ENCODE measurements at regions not wholly inside any gene's neighbourhood (a gene's known extent, or its start where the extent isn't known, plus 50 kb on each side); places are given as distances from the start of the nearest gene placed in this dataset.
"Not testable (repeated sequence)": the region's sequence is repeated elsewhere in the genome, so short reads cannot be mapped to it uniquely, and the experiment has no call there.

DNA sequence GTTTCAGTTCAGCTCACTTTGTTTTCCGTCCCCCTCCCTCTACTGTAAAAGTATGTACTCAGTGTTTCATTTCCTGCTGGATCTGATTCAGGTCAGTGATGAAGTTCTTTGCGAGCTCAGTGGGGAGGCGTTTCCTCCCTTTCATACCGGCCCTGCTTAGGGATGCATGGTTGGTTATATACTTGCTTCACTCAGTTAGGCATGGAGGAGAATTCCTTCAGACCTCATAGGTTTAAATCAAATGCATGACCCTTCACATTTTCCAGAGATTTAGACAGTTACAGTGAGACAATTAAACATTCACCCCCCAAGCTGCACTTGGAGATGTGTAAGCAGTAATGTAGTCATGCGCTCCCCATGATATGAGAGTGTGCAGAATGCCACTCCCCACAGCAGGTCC is 955.9 kb downstream of the SPATA31A6 start:
- H3K36me3 ChIP-seq (ENCODE audit: control insufficient read depth in 2 of 2, extremely low read depth in 1 of 2, insufficient read depth in 2 of 2, low read length in 2 of 2); H3K4me1 ChIP-seq (ENCODE audit: control insufficient read depth, extremely low read depth, insufficient read depth, low read length); H3K4me2 ChIP-seq (ENCODE audit: control insufficient read depth, extremely low read depth, insufficient read depth, low read depth, low read length); H3K9ac ChIP-seq (ENCODE audit: control insufficient read depth, extremely low read depth, insufficient read depth, low read length); DNase-seq (ENCODE audit: low read depth, low spot score); FAIRE-seq; H3K27ac ChIP-seq (ENCODE audit: control insufficient read depth, insufficient read depth, low read length); H3K27me3 ChIP-seq (ENCODE audit: control insufficient read depth, extremely low read depth, insufficient read depth, low read length); H3K9me3 ChIP-seq (ENCODE audit: control insufficient read depth, low read depth, low read length); H3K79me2 ChIP-seq (ENCODE audit: control insufficient read depth, insufficient read depth, low read length); H3K4me3 ChIP-seq (ENCODE audit: control insufficient read depth in 2 of 3, extremely low read depth in 1 of 3, insufficient read depth in 2 of 3, low read depth in 1 of 3, low read length in 3 of 3); H4K20me1 ChIP-seq (ENCODE audit: control insufficient read depth, extremely low read depth, insufficient read depth, low read length); H2AFZ ChIP-seq (ENCODE audit: control insufficient read depth, low read length); dilution Hi-C loops (cut with MboI; ENCODE audit: extremely low pct_ligation_motif_present, low sequenced_read_pairs); H3K9me1 ChIP-seq (ENCODE audit: control insufficient read depth, extremely low read depth, insufficient read depth, low read length): not testable (repeated sequence)

GRCh38 chr9:43139878-43140608 is 956.6 kb downstream of the SPATA31A6 start:
- dilution Hi-C loops (cut with MboI; ENCODE audit: extremely low pct_ligation_motif_present, low sequenced_read_pairs); H3K4me1 ChIP-seq (ENCODE audit: control insufficient read depth, extremely low read depth, insufficient read depth, low read length); H2AFZ ChIP-seq (ENCODE audit: control insufficient read depth, low read length); DNase-seq (ENCODE audit: low read depth, low spot score); H3K27me3 ChIP-seq (ENCODE audit: control insufficient read depth, extremely low read depth, insufficient read depth, low read length); H3K9ac ChIP-seq (ENCODE audit: control insufficient read depth, extremely low read depth, insufficient read depth, low read length); H3K9me3 ChIP-seq (ENCODE audit: control insufficient read depth, low read depth, low read length); FAIRE-seq; H3K79me2 ChIP-seq (ENCODE audit: control insufficient read depth, insufficient read depth, low read length); H3K4me2 ChIP-seq (ENCODE audit: control insufficient read depth, extremely low read depth, insufficient read depth, low read depth, low read length); H3K36me3 ChIP-seq (ENCODE audit: control insufficient read depth in 2 of 2, extremely low read depth in 1 of 2, insufficient read depth in 2 of 2, low read length in 2 of 2); H3K4me3 ChIP-seq (ENCODE audit: control insufficient read depth in 2 of 3, extremely low read depth in 1 of 3, insufficient read depth in 2 of 3, low read depth in 1 of 3, low read length in 3 of 3); H4K20me1 ChIP-seq (ENCODE audit: control insufficient read depth, extremely low read depth, insufficient read depth, low read length); H3K27ac ChIP-seq (ENCODE audit: control insufficient read depth, insufficient read depth, low read length); H3K9me1 ChIP-seq (ENCODE audit: control insufficient read depth, extremely low read depth, insufficient read depth, low read length): not testable (repeated sequence)
